ENCODE measurements at regions not wholly inside any gene's neighbourhood (a gene's known extent, or its start where the extent isn't known, plus 50 kb on each side); places are given as distances from the start of the nearest gene placed in this dataset.

- H3K9me3 ChIP-seq (replicated peaks) = no peaks in the 10 kb centered on the region
- H3K4me1 ChIP-seq = peaks cover 4% of the 10 kb centered on the region
- intact Hi-C loops (cut with micrococcal nuclease) = no loop called here
- no peaks in the 10 kb centered on the region for H3K27me3 ChIP-seq (ENCODE audit: low read depth)
- H3K27ac ChIP-seq (replicated peaks) = no peak overlapping the region
- no peak for DNase-seq
- no peaks in the 10 kb centered on the region for H3K36me3 ChIP-seq
- no peak for TF ChIP-seq CTCF (IDR thresholded peaks at IDR 0.05; ENCODE audit: borderline replicate concordance)
- no peak overlapping the region for H3K4me3 ChIP-seq
Observed at GRCh38 chr6:20024978-20025377, 187.3 kb downstream of the MBOAT1 start.

GRCh38 chr6:20025681-20026080 is 186.6 kb downstream of the MBOAT1 start:
- Histone ChIP-seq H3K36me3 (no peaks in the 10 kb centered on the region), H3K27ac (replicated peaks) (no peak overlapping the region), H3K4me3 (no peak overlapping the region), H3K4me1 (peaks cover 10% of the 10 kb centered on the region), H3K27me3 (ENCODE audit: low read depth) (no peaks in the 10 kb centered on the region), H3K9me3 (replicated peaks) (no peaks in the 10 kb centered on the region)
- intact Hi-C loops (cut with micrococcal nuclease) = no loop called here
- no peak for TF ChIP-seq CTCF (IDR thresholded peaks at IDR 0.05; ENCODE audit: borderline replicate concordance)
- DNase-seq = no peak

- Histone ChIP-seq H3K4me3 (no peak overlapping the region), H3K27me3 (ENCODE audit: low read depth) (peaks cover 20% of the 10 kb centered on the region), H3K36me3 (no peaks in the 10 kb centered on the region), H3K4me1 (peaks cover 10% of the 10 kb centered on the region), H3K9me3 (replicated peaks) (no peaks in the 10 kb centered on the region), H3K27ac (replicated peaks) (no peak overlapping the region)
- no peak for DNase-seq
- TF ChIP-seq CTCF (IDR thresholded peaks at IDR 0.05; ENCODE audit: borderline replicate concordance) = no peak
- intact Hi-C loops (cut with micrococcal nuclease) = no loop called here
Observed at GRCh38 chr6:20028143-20028542, 184.1 kb downstream of the MBOAT1 start.

- TF ChIP-seq CTCF (IDR thresholded peaks at IDR 0.05; ENCODE audit: borderline replicate concordance) = no peak
- Histone ChIP-seq H3K27me3 (ENCODE audit: low read depth) (peaks cover 20% of the 10 kb centered on the region), H3K4me1 (peaks cover 10% of the 10 kb centered on the region), H3K9me3 (replicated peaks) (no peaks in the 10 kb centered on the region), H3K27ac (replicated peaks) (no peak overlapping the region), H3K36me3 (no peaks in the 10 kb centered on the region), H3K4me3 (no peak overlapping the region)
- DNase-seq = no peak
- intact Hi-C loops (cut with micrococcal nuclease) = no loop called here
Observed at GRCh38 chr6:20028562-20028961, 183.7 kb downstream of the MBOAT1 start.

- H3K4me3 ChIP-seq = no peak overlapping the region
- no peak for DNase-seq
- H3K4me1 ChIP-seq = peaks cover 10% of the 10 kb centered on the region
- H3K27ac ChIP-seq (replicated peaks) = no peak overlapping the region
- no peak for TF ChIP-seq CTCF (IDR thresholded peaks at IDR 0.05; ENCODE audit: borderline replicate concordance)
- peaks cover 20% of the 10 kb centered on the region for H3K27me3 ChIP-seq (ENCODE audit: low read depth)
- intact Hi-C loops (cut with micrococcal nuclease) = no loop called here
- H3K9me3 ChIP-seq (replicated peaks) = no peaks in the 10 kb centered on the region
- no peaks in the 10 kb centered on the region for H3K36me3 ChIP-seq
Observed at GRCh38 chr6:20029979-20030378, 182.3 kb downstream of the MBOAT1 start.

GRCh38 chr6:20031342-20031741 is 180.9 kb downstream of the MBOAT1 start:
- intact Hi-C loops (cut with micrococcal nuclease) = no loop called here
- Histone ChIP-seq H3K4me1 (peaks cover 10% of the 10 kb centered on the region), H3K27ac (replicated peaks) (no peak overlapping the region), H3K9me3 (replicated peaks) (no peaks in the 10 kb centered on the region), H3K36me3 (no peaks in the 10 kb centered on the region), H3K4me3 (no peak overlapping the region), H3K27me3 (ENCODE audit: low read depth) (peaks cover 20% of the 10 kb centered on the region)
- no peak for DNase-seq
- TF ChIP-seq CTCF (IDR thresholded peaks at IDR 0.05; ENCODE audit: borderline replicate concordance) = no peak
